SK-N-SH (cell line): ENCODE measurements at regions not wholly inside any gene's neighbourhood (a gene's known extent, or its start where the extent isn't known, plus 50 kb on each side); places are given as distances from the start of the nearest gene placed in this dataset.

Experiments used
- CHD2 ChIP-seq: fragments of 150-350 bp; IDR thresholded peaks from 2 replicates; pipeline ENCODE4 v1.6.1; 2018; ENCODE audit warnings: low read length; ENCODE audit not compliant: partially characterized antibody
- CTCF ChIP-seq: fragments of 200-600 bp; sonication (generic); IDR thresholded peaks from 2 replicates; pipeline ENCODE4 v1.6.1; 2017; ENCODE audit warnings: antibody characterized with exemption, mild to moderate bottlenecking, moderate library complexity
- GATA2 ChIP-seq: sonication (generic); formaldehyde crosslinking; IDR thresholded peaks from 2 replicates; pipeline ENCODE4 v1.5.0; 2020; ENCODE audit warnings: mild to moderate bottlenecking, missing genetic modification reagents
- NRF1 ChIP-seq: IDR thresholded peaks from 2 replicates; pipeline ENCODE4 v1.6.1; 2012; ENCODE audit warnings: low read depth, mild to moderate bottlenecking, low read length
- POLR2AphosphoS5 ChIP-seq: IDR thresholded peaks from 2 replicates; pipeline ENCODE4 v1.6.1; 2012; ENCODE audit warnings: low read depth, low read length
- RAD21 ChIP-seq: IDR thresholded peaks from 2 replicates; pipeline ENCODE4 v1.6.1; 2012; ENCODE audit warnings: mild to moderate bottlenecking, low read length
- RCOR1 ChIP-seq: fragments of 150-350 bp; IDR thresholded peaks from 2 replicates; pipeline ENCODE4 v1.6.1; 2017; ENCODE audit warnings: antibody characterized with exemption, low read length
- RFX5 ChIP-seq: IDR thresholded peaks from 2 replicates; pipeline ENCODE4 v1.6.1; 2012; ENCODE audit warnings: mild to moderate bottlenecking, improper control_type of control experiment, low read length
- TAF1 ChIP-seq: IDR thresholded peaks from 2 replicates; pipeline ENCODE4 v1.6.1; 2012; ENCODE audit warnings: low read depth, mild to moderate bottlenecking, low read length, moderate library complexity, borderline replicate concordance
- TEAD4 ChIP-seq: IDR thresholded peaks from 2 replicates; pipeline ENCODE4 v1.4.0; 2012; ENCODE audit warnings: mild to moderate bottlenecking, borderline replicate concordance; ENCODE audit not compliant: insufficient read depth
- YY1 ChIP-seq: IDR thresholded peaks from 2 replicates; pipeline ENCODE4 v1.4.0; 2012; ENCODE audit warnings: low read depth, mild to moderate bottlenecking
- TF ChIP-seq, protein P1 (sequence below): fragments of 150-350 bp; IDR thresholded peaks from 2 replicates; pipeline ENCODE4 v1.6.1; 2017; ENCODE audit warnings: antibody characterized with exemption, low read length, low read depth, borderline replicate concordance

GRCh38 chr22:22988785-22989184 lies 81.5 kb upstream of the GNAZ start:
- TF ChIP-seq RAD21 (no peak), TAF1 (no peak), CTCF (no peak), GATA2 (CRISPR knock-in tag) (no peak), POLR2AphosphoS5 (no peak), NRF1 (no peak), TEAD4 (no peak), YY1 (no peak), CHD2 (no peak), RCOR1 (no peak), RFX5 (no peak)
- TF ChIP-seq, protein P1, sequence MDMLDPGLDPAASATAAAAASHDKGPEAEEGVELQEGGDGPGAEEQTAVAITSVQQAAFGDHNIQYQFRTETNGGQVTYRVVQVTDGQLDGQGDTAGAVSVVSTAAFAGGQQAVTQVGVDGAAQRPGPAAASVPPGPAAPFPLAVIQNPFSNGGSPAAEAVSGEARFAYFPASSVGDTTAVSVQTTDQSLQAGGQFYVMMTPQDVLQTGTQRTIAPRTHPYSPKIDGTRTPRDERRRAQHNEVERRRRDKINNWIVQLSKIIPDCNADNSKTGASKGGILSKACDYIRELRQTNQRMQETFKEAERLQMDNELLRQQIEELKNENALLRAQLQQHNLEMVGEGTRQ = no peak
